WTC11 (cell line): ENCODE measurements at regions not wholly inside any gene's neighbourhood (a gene's known extent, or its start where the extent isn't known, plus 50 kb on each side); places are given as distances from the start of the nearest gene placed in this dataset.

Experiments
- ATF2 ChIP-seq: sonication (generic); formaldehyde crosslinking; IDR thresholded peaks from 2 replicates; pipeline ENCODE4 v1.8.1; 2022; ENCODE audit warnings: low read depth, missing genetic modification reagents, borderline replicate concordance
- ATF3 ChIP-seq: sonication (generic); formaldehyde crosslinking; conservative IDR thresholded peaks from 2 replicates; pipeline ENCODE4 v1.8.1; 2022; ENCODE audit warnings: mild to moderate bottlenecking, missing genetic modification reagents
- CREB1 ChIP-seq: sonication (generic); formaldehyde crosslinking; IDR thresholded peaks from 2 replicates; pipeline ENCODE4 v1.8.0; 2023; ENCODE audit warnings: mild to moderate bottlenecking, missing genetic modification reagents
- CTCF ChIP-seq: fragments of 200-600 bp; IDR thresholded peaks from 2 replicates; pipeline ENCODE4 v1.8.0; 2022; ENCODE audit warnings: antibody characterized with exemption
- E2F5 ChIP-seq: sonication (generic); formaldehyde crosslinking; IDR thresholded peaks from 2 replicates; pipeline ENCODE4 v1.8.1; 2022; ENCODE audit warnings: mild to moderate bottlenecking, moderate library complexity, missing genetic modification reagents
- FOXJ3 ChIP-seq: sonication (generic); formaldehyde crosslinking; IDR thresholded peaks from 2 replicates; pipeline ENCODE4 v1.9.0; 2021; ENCODE audit warnings: missing genetic modification reagents, mild to moderate bottlenecking, borderline replicate concordance
- MLX ChIP-seq: sonication (generic); formaldehyde crosslinking; IDR thresholded peaks from 2 replicates; pipeline ENCODE4 v1.8.1; 2023; ENCODE audit warnings: mild to moderate bottlenecking, missing genetic modification reagents, moderate library complexity
- NR3C1 ChIP-seq: sonication (generic); formaldehyde crosslinking; conservative IDR thresholded peaks from 2 replicates; pipeline ENCODE4 v1.8.1; 2023; ENCODE audit warnings: low read depth, mild to moderate bottlenecking, missing genetic modification reagents

- TF ChIP-seq CTCF: no peak
- no peak for TF ChIP-seq CREB1 (CRISPR knock-in tag)
- no peak for TF ChIP-seq ATF3
- TF ChIP-seq MLX (CRISPR knock-in tag): no peak
- no peak for TF ChIP-seq ATF2
- TF ChIP-seq NR3C1 (CRISPR knock-in tag): no peak
- no peak for TF ChIP-seq E2F5 (CRISPR knock-in tag)
- TF ChIP-seq FOXJ3 (CRISPR knock-in tag): no peak
Observed at GRCh38 chr3:44065311-44066094, 176.2 kb upstream of the TOPAZ1 start.
